ENCODE measurements at regions not wholly inside any gene's neighbourhood (a gene's known extent, or its start where the extent isn't known, plus 50 kb on each side); places are given as distances from the start of the nearest gene placed in this dataset.
"Not testable (repeated sequence)": the region's sequence is repeated elsewhere in the genome, so short reads cannot be mapped to it uniquely, and the experiment has no call there.

GRCh38 chr12:13342971-13343370 is 146.4 kb downstream of the EMP1 start:
- no peak for DNase-seq

- DNase-seq: no peak
These were observed 143.6 kb downstream of the EMP1 start for GRCh38 chr12:13340149-13340548.

- DNase-seq: no peak
These were observed 143.0 kb downstream of the EMP1 start for GRCh38 chr12:13339538-13339937.

- DNase-seq: no peak
These were observed 142.6 kb downstream of the EMP1 start for GRCh38 chr12:13339091-13339490.

- DNase-seq: no peak
These were observed 141.3 kb downstream of the EMP1 start for GRCh38 chr12:13337791-13338190.

- DNase-seq: no peak
These were observed 139.7 kb downstream of the EMP1 start for GRCh38 chr12:13336216-13336615.

- no peak for DNase-seq
These were observed 132.0 kb downstream of the EMP1 start for GRCh38 chr12:13328535-13328934.

- DNase-seq: no peak
These were observed 129.6 kb downstream of the EMP1 start for GRCh38 chr12:13326076-13326475.

- DNase-seq: not testable (repeated sequence)
These were observed 128.5 kb downstream of the EMP1 start for GRCh38 chr12:13325037-13325436.

GRCh38 chr12:13318231-13319015 is 121.9 kb downstream of the EMP1 start:
- DNase-seq: no peak

- no peak for DNase-seq
These were observed 120.2 kb downstream of the EMP1 start for GRCh38 chr12:13316587-13317246.

- no peak for DNase-seq
These were observed 117.4 kb downstream of the EMP1 start for GRCh38 chr12:13313886-13314285.

GRCh38 chr12:13311551-13311950 is 115.0 kb downstream of the EMP1 start:
- DNase-seq: no peak

GRCh38 chr12:13307143-13307816 is 110.8 kb downstream of the EMP1 start:
- DNase-seq: no peak

- no peak for DNase-seq
These were observed 108.4 kb downstream of the EMP1 start for GRCh38 chr12:13304924-13305323.

- DNase-seq: no peak
These were observed 102.9 kb downstream of the EMP1 start for GRCh38 chr12:13299457-13299856.

GRCh38 chr12:13293096-13293495 is 96.6 kb downstream of the EMP1 start:
- DNase-seq: no peak

- DNase-seq: no peak
These were observed 93.2 kb downstream of the EMP1 start for GRCh38 chr12:13289653-13290289.

GRCh38 chr12:13288937-13289652 is 92.6 kb downstream of the EMP1 start:
- no peak for DNase-seq

GRCh38 chr12:13288501-13288900 is 92.0 kb downstream of the EMP1 start:
- no peak for DNase-seq

- no peak for DNase-seq
These were observed 87.3 kb downstream of the EMP1 start for GRCh38 chr12:13283867-13284266.

- DNase-seq: no peak
These were observed 86.3 kb downstream of the EMP1 start for GRCh38 chr12:13282861-13283260.
